GM18909 (cell line): ENCODE measurements at regions not wholly inside any gene's neighbourhood (a gene's known extent, or its start where the extent isn't known, plus 50 kb on each side); places are given as distances from the start of the nearest gene placed in this dataset.

Experiments
- ATAC-seq: cut with Tn5 transposase; IDR thresholded peaks from one replicate; pipeline ENCODE4 v1.9.1; 2021; ENCODE audit warnings: mild to moderate bottlenecking; ENCODE audit not compliant: unreplicated experiment, poor library complexity

- ATAC-seq: no peak
Measured at GRCh38 chr12:98235301-98235700, 280.1 kb upstream of the TMPO start.

GRCh38 chr12:98238515-98239130 lies 276.8 kb upstream of the TMPO start:
- ATAC-seq: no peak

- no peak for ATAC-seq
Measured at GRCh38 chr12:98243190-98243589, 272.2 kb upstream of the TMPO start.

- ATAC-seq: no peak
Measured at GRCh38 chr12:98244136-98244535, 271.3 kb upstream of the TMPO start.

- no peak for ATAC-seq
Measured at GRCh38 chr12:98253207-98254037, 262.0 kb upstream of the TMPO start.

- ATAC-seq: no peak
Measured at GRCh38 chr12:98256830-98257229, 258.6 kb upstream of the TMPO start.

GRCh38 chr12:98259693-98260092 lies 255.7 kb upstream of the TMPO start:
- no peak for ATAC-seq

GRCh38 chr12:98260276-98260675 lies 255.1 kb upstream of the TMPO start:
- ATAC-seq: no peak

- ATAC-seq: no peak
Measured at GRCh38 chr12:98262902-98263301, 252.5 kb upstream of the TMPO start.

- ATAC-seq: peak; percentile 99
Measured at GRCh38 chr12:98274430-98275130, 240.8 kb upstream of the TMPO start.

- ATAC-seq: peak; percentile 42
Measured at GRCh38 chr12:98275131-98275475, 240.3 kb upstream of the TMPO start.

GRCh38 chr12:98280152-98280551 lies 235.2 kb upstream of the TMPO start:
- no peak for ATAC-seq

- ATAC-seq: no peak
Measured at GRCh38 chr12:98280621-98281020, 234.8 kb upstream of the TMPO start.

- ATAC-seq: no peak
Measured at GRCh38 chr12:98291828-98292227, 223.6 kb upstream of the TMPO start.

- ATAC-seq: no peak
Measured at GRCh38 chr12:98294051-98294805, 221.2 kb upstream of the TMPO start.

GRCh38 chr12:98295681-98296080 lies 219.7 kb upstream of the TMPO start:
- ATAC-seq: no peak

GRCh38 chr12:98296462-98297079 lies 218.8 kb upstream of the TMPO start:
- no peak for ATAC-seq

GRCh38 chr12:98297538-98297937 lies 217.9 kb upstream of the TMPO start:
- ATAC-seq: no peak

- ATAC-seq: no peak
Measured at GRCh38 chr12:98308141-98308540, 207.2 kb upstream of the TMPO start.
